ENCODE measurements at regions not wholly inside any gene's neighbourhood (a gene's known extent, or its start where the extent isn't known, plus 50 kb on each side); places are given as distances from the start of the nearest gene placed in this dataset.

DNA sequence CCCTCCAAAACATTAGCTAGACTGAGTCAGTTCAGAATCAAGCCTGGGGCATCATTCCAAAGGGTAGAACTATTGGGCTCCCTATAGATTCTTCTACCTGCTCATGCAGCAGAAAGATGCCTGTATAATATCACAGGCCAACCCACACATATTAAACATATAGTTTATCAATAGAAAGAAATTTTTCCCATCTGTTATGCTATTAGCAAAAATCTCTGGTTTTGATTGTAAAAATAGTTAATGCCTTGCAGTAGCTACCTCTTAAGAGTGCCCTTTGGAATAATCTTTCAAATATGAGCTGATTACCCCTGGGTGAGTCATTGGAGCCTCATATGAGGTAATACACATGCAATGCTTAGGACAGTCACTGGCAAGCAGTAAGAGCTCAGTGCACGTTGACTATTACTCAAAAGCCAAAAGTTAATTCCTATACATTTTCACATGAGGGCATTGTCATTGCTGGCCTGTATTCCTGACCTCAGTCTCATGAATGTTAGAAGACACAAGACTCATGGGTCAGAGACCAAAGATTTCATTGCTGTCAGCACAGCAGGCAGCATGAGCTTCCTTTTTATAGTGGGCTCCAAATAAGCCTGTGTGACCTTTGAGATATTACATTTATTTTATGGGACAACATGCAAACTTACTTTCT, 180.0 kb downstream of the FGFR2 start:
- DNase-seq, result no peak
- Mint-ChIP-seq H3K36me3 (no peaks in the 10 kb centered on the region), H3K27ac (no peak overlapping the region), H3K27me3 (ENCODE audit: low read depth in 3 of 3) (peaks cover 1 to 3% (median 3%) of the 10 kb centered on the region in 3 donors), H3K4me3 (no peak overlapping the region), H3K4me1 (no peaks in the 10 kb centered on the region), H3K9me3 (peaks cover 0 to 2% (median 0%) of the 10 kb centered on the region in 6 donors)

DNA sequence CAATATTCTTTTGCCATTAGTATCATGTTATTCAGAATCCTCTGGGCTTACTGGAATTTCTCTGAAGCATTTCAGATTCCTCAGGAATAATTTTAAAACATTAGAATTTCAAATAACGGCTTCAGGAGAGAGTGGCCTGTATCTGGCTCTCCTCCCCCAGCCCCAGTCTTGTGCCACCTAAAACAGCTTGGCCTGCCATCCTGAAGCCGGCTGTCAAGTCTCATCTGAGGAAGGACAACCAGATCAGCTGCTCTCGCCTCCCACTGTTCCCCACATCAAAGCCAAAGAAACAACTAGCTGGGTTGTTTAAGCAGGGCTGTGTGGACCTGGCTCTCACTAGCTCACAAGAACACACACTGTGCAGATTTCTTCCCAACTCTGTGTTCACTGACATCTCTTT, 178.2 kb downstream of the FGFR2 start:
- no peak for DNase-seq
- no peaks in the 10 kb centered on the region for H3K4me1 Mint-ChIP-seq
- H3K36me3 Mint-ChIP-seq, result no peaks in the 10 kb centered on the region
- H3K27me3 Mint-ChIP-seq (ENCODE audit: low read depth in 3 of 3), result peaks cover 1 to 6% (median 3%) of the 10 kb centered on the region in 3 donors
- no peak overlapping the region for H3K4me3 Mint-ChIP-seq
- peaks cover 0 to 2% (median 0%) of the 10 kb centered on the region in 6 donors for H3K9me3 Mint-ChIP-seq
- H3K27ac Mint-ChIP-seq, result no peak overlapping the region

DNA sequence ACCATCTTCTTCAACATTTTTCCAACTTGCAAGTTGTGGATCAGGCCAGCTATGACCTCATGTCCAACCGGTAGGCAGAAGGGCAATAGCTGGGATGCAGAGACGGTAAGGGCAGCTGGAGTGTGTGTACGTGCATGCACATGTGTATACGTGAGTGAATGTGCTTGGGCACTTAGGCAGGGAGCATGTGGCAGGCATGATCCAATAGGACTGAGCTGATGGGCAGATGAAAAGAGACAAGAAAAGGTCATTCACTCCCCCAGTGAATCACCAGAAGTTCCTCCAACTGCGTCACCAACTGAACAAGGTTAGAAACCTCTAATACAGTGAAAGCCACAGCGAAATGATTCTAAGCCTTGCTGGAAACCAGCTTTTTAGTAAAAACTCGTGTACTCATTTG, 176.1 kb downstream of the FGFR2 start:
- no peak for DNase-seq
- H3K36me3 Mint-ChIP-seq, result no peaks in the 10 kb centered on the region
- H3K4me3 Mint-ChIP-seq, result no peak overlapping the region
- H3K4me1 Mint-ChIP-seq, result no peaks in the 10 kb centered on the region
- H3K27ac Mint-ChIP-seq, result no peak overlapping the region
- peaks cover 0 to 2% (median 0%) of the 10 kb centered on the region in 6 donors for H3K9me3 Mint-ChIP-seq
- peaks cover 0 to 6% (median 3%) of the 10 kb centered on the region in 3 donors for H3K27me3 Mint-ChIP-seq (ENCODE audit: low read depth in 3 of 3)

DNA sequence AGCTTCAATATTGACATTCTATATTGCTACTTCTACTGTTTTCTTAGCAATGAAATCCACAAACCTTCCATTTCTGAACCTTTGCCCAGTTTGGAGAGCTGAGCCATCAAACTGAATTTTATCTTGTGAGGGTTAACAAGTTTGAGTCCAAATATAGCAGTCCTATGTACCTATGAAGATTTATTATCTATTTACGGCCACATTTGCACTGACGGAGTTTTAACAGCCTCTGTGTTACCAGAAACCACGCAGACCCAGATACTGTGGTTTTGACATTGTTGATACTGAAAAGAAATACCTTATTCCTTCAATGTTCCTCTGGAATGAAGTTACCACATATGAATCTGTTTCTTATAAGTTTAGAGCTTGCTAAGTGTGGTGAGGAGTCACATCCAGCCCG, 172.6 kb downstream of the FGFR2 start:
- H3K27ac Mint-ChIP-seq, result no peak overlapping the region
- H3K27me3 Mint-ChIP-seq (ENCODE audit: low read depth in 3 of 3), result peaks cover 0 to 6% (median 3%) of the 10 kb centered on the region in 3 donors

GRCh38 chr10:121426307-121426706, 171.9 kb downstream of the FGFR2 start:
- peaks cover 0 to 5% (median 0%) of the 10 kb centered on the region in 6 donors for H3K9me3 Mint-ChIP-seq
- no peaks in the 10 kb centered on the region for H3K36me3 Mint-ChIP-seq
- no peak overlapping the region for H3K4me3 Mint-ChIP-seq
- H3K27ac Mint-ChIP-seq, result no peak overlapping the region
- peaks cover under 1 to 3% (median 3%) of the 10 kb centered on the region in 3 donors for H3K27me3 Mint-ChIP-seq (ENCODE audit: low read depth in 3 of 3)
- no peak for DNase-seq
- no peaks in the 10 kb centered on the region for H3K4me1 Mint-ChIP-seq

More for the DNA sequence above, 172.6 kb downstream of the FGFR2 start:
- Mint-ChIP-seq H3K4me3 (no peak overlapping the region), H3K36me3 (no peaks in the 10 kb centered on the region), H3K4me1 (no peaks in the 10 kb centered on the region), H3K9me3 (peaks cover 0 to 2% (median 0%) of the 10 kb centered on the region in 6 donors)
- DNase-seq, result no peak

All from immature natural killer cell (primary cell).